C4-2B (cell line): ENCODE measurements at regions not wholly inside any gene's neighbourhood (a gene's known extent, or its start where the extent isn't known, plus 50 kb on each side); places are given as distances from the start of the nearest gene placed in this dataset.

ENCODE experiments used
- H3K27ac ChIP-seq: fragments of 450-650 bp; 2 replicates; pipeline ENCODE4 v1.5.1; 2017
- CTCF ChIP-seq: fragments of 450-650 bp; conservative IDR thresholded peaks from 2 replicates; pipeline ENCODE4 v1.5.1; 2017; ENCODE audit warnings: mild to moderate bottlenecking
- ZFX ChIP-seq: fragments of 450-650 bp; IDR thresholded peaks from 2 replicates; pipeline ENCODE4 v1.6.1; 2017

DNA sequence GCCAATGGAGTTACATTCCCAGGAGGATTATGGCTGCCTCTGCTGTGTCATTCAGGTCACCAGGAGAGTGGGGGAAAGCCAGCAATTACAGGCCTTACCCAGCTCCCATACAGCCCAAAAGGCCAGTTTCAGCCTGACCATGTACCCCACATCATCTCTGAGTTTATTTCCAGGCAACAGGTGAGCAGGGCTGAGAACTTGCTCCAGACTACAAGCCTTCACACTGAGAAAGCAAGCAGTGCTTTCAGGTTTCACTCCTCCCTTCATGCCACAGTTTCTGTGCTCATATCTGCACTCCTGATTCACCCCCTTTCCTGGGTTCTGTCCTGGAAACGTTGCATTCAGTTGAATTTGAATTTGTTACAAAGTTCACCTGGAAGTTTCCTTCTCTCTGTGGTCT, 68.1 kb upstream of the ABI3BP start:
- no peak for TF ChIP-seq ZFX
- no peak for TF ChIP-seq CTCF
- no peak overlapping the region for H3K27ac ChIP-seq

- no peak overlapping the region for H3K27ac ChIP-seq
- TF ChIP-seq ZFX = no peak
- TF ChIP-seq CTCF = no peak
These were observed 57.6 kb upstream of the ABI3BP start for GRCh38 chr3:101050866-101051265.

- no peak overlapping the region for H3K27ac ChIP-seq
These were observed 56.8 kb upstream of the ABI3BP start for GRCh38 chr3:101050046-101050445.

GRCh38 chr3:101049532-101049931, 56.3 kb upstream of the ABI3BP start:
- no peak for TF ChIP-seq CTCF
- TF ChIP-seq ZFX = no peak
- no peak overlapping the region for H3K27ac ChIP-seq

More at GRCh38 chr3:101050046-101050445, 56.8 kb upstream of the ABI3BP start:
- TF ChIP-seq ZFX (no peak), CTCF (no peak)

GRCh38 chr3:101043687-101044078, 50.5 kb upstream of the ABI3BP start:
- TF ChIP-seq CTCF (no peak), ZFX (no peak)
- no peak overlapping the region for H3K27ac ChIP-seq

- no peak for TF ChIP-seq CTCF
- no peak for TF ChIP-seq ZFX
These were observed 49.9 kb upstream of the ABI3BP start for GRCh38 chr3:101042996-101043686.

More at GRCh38 chr3:101042996-101043686, 49.9 kb upstream of the ABI3BP start:
- no peak overlapping the region for H3K27ac ChIP-seq
